ENCODE measurements at regions not wholly inside any gene's neighbourhood (a gene's known extent, or its start where the extent isn't known, plus 50 kb on each side); places are given as distances from the start of the nearest gene placed in this dataset.
"Not testable (repeated sequence)": the region's sequence is repeated elsewhere in the genome, so short reads cannot be mapped to it uniquely, and the experiment has no call there.

DNA sequence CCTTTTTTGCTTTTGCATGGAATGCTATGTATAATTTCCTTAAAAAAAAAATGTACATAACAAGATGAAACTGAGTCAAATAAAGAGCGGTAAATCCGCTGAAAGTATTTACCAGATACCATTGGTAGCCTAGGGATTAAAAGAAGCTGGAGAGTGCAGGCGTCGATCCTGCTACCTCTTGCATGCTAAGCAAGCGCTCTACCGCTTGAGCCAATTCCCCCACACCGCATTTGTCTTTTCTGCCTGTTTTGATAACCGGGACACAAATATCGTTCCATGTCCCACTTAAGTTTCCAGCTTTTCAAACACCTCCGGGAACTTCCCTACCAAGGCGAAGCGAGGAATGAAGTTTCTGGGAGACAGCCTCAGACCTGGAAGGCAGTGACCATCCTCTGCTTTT, 113.9 kb upstream of the ZNF322 start:
- TF ChIP-seq, protein P1, sequence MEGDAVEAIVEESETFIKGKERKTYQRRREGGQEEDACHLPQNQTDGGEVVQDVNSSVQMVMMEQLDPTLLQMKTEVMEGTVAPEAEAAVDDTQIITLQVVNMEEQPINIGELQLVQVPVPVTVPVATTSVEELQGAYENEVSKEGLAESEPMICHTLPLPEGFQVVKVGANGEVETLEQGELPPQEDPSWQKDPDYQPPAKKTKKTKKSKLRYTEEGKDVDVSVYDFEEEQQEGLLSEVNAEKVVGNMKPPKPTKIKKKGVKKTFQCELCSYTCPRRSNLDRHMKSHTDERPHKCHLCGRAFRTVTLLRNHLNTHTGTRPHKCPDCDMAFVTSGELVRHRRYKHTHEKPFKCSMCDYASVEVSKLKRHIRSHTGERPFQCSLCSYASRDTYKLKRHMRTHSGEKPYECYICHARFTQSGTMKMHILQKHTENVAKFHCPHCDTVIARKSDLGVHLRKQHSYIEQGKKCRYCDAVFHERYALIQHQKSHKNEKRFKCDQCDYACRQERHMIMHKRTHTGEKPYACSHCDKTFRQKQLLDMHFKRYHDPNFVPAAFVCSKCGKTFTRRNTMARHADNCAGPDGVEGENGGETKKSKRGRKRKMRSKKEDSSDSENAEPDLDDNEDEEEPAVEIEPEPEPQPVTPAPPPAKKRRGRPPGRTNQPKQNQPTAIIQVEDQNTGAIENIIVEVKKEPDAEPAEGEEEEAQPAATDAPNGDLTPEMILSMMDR (optimal IDR thresholded peaks at IDR 0.05 in 1 of 3, IDR thresholded peaks at IDR 0.05 in 1 of 3, conservative IDR thresholded peaks at IDR 0.05 in 1 of 3; ENCODE audit: extremely low read depth in 1 of 3, insufficient read depth in 2 of 3, low read length in 3 of 3) = not testable (repeated sequence)
- not testable (repeated sequence) for TF ChIP-seq EZH2 (IDR thresholded peaks at IDR 0.05; ENCODE audit: low read length)
